ENCODE measurements at regions not wholly inside any gene's neighbourhood (a gene's known extent, or its start where the extent isn't known, plus 50 kb on each side); places are given as distances from the start of the nearest gene placed in this dataset.

DNA sequence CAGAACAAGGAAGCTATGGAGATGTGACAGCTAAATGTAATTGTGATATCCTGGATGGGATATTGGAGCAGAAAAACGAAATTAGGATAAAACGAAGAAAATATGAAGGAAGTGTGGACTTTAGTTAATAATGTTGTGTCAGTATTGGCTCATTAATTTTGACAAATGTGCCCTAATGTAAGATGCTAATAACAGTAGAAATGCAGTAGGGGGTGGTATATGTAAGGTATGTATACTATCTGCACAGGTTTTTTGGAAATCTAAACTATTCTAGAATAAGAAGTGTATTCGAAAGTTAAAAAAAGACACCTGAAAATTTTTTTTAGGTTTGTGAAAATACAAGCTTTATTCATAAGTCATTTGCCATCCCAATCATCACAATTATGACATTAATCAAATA lies 421.4 kb upstream of the B3GALT2 start:
- TF ChIP-seq ISL1 (CRISPR knock-in tag; IDR thresholded peaks at IDR 0.05) = no peak
- TF ChIP-seq SNAI2 (CRISPR knock-in tag; IDR thresholded peaks at IDR 0.05) = no peak
- TF ChIP-seq, protein P1, sequence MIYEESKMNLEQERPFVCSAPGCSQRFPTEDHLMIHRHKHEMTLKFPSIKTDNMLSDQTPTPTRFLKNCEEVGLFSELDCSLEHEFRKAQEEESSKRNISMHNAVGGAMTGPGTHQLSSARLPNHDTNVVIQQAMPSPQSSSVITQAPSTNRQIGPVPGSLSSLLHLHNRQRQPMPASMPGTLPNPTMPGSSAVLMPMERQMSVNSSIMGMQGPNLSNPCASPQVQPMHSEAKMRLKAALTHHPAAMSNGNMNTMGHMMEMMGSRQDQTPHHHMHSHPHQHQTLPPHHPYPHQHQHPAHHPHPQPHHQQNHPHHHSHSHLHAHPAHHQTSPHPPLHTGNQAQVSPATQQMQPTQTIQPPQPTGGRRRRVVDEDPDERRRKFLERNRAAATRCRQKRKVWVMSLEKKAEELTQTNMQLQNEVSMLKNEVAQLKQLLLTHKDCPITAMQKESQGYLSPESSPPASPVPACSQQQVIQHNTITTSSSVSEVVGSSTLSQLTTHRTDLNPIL (CRISPR knock-in tag; IDR thresholded peaks at IDR 0.05; ENCODE audit: low read depth) = no peak
- TF ChIP-seq TCF4 (CRISPR knock-in tag; IDR thresholded peaks at IDR 0.05; ENCODE audit: borderline replicate concordance) = no peak
- TF ChIP-seq CSDC2 (CRISPR knock-in tag; IDR thresholded peaks at IDR 0.05) = no peak
- no peak for TF ChIP-seq RARB (CRISPR knock-in tag; IDR thresholded peaks at IDR 0.05)
- TF ChIP-seq, protein P2, sequence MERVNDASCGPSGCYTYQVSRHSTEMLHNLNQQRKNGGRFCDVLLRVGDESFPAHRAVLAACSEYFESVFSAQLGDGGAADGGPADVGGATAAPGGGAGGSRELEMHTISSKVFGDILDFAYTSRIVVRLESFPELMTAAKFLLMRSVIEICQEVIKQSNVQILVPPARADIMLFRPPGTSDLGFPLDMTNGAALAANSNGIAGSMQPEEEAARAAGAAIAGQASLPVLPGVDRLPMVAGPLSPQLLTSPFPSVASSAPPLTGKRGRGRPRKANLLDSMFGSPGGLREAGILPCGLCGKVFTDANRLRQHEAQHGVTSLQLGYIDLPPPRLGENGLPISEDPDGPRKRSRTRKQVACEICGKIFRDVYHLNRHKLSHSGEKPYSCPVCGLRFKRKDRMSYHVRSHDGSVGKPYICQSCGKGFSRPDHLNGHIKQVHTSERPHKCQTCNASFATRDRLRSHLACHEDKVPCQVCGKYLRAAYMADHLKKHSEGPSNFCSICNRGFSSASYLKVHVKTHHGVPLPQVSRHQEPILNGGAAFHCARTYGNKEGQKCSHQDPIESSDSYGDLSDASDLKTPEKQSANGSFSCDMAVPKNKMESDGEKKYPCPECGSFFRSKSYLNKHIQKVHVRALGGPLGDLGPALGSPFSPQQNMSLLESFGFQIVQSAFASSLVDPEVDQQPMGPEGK (CRISPR knock-in tag; IDR thresholded peaks at IDR 0.05; ENCODE audit: borderline replicate concordance) = no peak
- no peak for TF ChIP-seq TOX (CRISPR knock-in tag; IDR thresholded peaks at IDR 0.05; ENCODE audit: borderline replicate concordance)
- no peak for TF ChIP-seq ESRRG (CRISPR knock-in tag; IDR thresholded peaks at IDR 0.05)
- no peak for TF ChIP-seq ZNF70 (CRISPR knock-in tag; IDR thresholded peaks at IDR 0.05)
- no peak for TF ChIP-seq OSR1 (CRISPR knock-in tag; IDR thresholded peaks at IDR 0.05)
- TF ChIP-seq ARNTL (CRISPR knock-in tag; IDR thresholded peaks at IDR 0.05; ENCODE audit: borderline replicate concordance, low read depth) = no peak
